ENCODE measurements at regions not wholly inside any gene's neighbourhood (a gene's known extent, or its start where the extent isn't known, plus 50 kb on each side); places are given as distances from the start of the nearest gene placed in this dataset.

DNA sequence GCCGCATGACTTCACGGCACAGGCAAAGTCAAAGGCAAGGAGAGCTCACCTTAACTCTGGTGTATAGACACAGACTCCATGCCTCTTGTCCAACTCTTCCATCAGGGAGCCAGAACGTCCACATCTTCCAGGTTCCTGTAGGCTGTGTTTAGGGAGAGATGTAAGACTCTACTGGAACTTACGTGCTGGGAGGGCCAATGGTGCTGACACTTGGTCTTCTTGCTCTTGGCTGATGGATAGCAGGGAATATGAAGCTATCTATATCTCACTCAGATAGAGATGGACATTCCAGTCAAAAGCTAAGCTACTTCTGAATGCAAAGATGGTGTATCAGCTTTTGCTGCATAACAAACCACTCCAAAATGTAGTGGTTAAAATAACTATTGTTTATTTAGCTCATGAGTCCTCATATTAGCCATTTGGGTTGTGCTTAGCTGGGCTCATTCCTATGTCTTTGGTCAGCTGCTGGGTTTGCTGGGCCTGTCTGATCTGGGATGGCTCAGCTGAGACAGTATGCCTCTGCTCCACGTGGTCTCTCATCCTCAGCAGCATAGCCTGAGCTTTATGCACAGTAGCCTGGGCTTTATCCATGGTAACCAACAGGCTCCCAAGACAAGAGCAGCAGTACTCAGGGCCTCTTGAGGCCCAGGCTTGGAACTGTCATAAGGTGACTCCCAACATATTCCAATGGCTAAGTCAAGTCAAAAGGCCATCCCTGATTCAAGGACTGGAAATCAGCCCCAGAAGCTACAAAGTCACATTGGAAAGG lies 111.6 kb downstream of the SNX5 start:
- no peak for DNase-seq

DNA sequence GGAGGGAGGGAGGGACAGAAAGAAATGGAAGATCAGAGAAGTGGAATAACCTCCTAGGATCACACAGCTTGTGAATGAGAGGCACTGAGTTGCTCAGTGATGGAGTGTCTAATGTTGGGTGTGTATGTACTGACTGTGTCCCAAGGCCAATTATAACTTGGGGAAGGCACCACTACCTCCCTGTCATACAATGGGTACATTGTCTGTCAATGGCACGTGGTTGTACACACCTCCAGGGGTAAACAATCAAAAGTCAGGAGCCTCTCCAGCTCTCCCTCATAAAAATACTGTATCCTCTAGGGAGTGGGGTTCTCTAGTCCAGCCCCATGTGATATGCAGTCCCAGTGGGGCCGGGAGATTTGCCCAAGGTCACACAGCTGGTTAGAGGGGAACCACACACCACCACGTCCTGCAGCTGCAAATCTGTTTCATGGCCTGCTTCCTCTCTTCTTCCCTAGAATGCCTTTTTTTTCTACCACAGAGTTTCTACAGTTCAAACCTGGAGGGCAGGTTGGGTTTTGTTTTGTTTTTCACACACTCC lies 112.5 kb downstream of the SNX5 start:
- no peak for DNase-seq

DNA sequence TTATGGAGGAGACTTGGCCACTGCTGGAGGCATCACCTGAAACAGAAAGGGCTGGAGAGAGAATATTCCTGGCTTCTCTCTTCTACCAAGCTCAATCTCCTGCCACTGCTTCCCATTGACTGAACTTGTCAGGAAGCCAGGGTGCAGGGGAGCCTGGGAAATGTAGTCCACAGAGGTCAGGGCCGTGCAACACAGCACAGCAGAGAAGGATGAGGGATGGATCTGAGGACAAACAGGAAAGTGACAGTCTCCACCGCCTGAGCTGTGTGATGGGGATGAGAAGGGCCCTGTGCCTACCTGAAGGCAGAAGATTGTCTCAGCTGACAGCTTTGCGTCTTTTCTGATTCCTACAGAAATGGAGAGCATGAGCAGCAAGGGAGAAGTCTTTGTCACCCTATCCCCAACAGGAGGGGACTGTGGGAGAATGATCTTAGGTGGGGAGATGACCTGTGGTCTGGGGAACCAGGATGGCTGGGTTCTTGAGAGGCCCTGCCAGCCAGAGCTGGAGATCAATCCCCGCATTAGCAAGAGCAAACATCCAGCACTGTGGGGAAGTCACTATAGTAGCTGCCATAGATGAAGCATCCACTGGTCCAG lies 114.2 kb downstream of the SNX5 start:
- peak; percentile 78 for DNase-seq

DNA sequence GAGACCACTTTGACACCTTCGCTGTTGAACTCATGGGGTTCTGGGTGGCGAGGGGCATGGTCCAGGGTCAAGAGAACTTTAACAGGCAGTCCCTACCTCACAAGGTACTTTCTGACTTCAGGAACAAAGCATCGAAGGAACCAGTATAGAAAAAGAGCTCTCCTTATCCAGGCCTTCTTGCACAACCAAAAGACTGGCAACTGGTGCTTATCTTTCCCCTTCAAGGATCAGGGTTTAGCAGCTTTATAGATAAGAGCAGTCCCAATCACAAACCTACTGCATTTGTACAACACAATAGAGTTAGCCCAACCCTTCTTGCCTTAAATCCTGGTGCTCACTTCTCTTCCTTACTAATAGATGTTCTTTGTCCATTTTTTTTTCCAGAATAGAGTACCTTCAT lies 116.3 kb downstream of the SNX5 start:
- DNase-seq, result no peak

DNA sequence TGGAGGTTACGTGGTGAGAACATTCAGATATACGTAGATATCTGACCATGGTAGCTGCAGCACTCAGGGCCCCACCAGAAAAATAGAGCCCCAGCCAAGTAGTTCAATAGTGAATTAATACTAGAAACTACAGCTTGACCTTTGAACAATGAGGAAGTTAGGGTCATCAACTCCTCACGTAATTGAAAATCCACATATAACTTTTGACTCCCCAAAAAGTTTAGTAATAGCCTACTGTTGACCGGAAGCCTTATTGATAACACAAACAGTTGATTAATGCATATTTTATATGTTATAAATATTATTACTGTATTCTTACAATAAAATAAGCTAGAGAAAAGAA lies 117.9 kb downstream of the SNX5 start:
- no peak for DNase-seq

DNA sequence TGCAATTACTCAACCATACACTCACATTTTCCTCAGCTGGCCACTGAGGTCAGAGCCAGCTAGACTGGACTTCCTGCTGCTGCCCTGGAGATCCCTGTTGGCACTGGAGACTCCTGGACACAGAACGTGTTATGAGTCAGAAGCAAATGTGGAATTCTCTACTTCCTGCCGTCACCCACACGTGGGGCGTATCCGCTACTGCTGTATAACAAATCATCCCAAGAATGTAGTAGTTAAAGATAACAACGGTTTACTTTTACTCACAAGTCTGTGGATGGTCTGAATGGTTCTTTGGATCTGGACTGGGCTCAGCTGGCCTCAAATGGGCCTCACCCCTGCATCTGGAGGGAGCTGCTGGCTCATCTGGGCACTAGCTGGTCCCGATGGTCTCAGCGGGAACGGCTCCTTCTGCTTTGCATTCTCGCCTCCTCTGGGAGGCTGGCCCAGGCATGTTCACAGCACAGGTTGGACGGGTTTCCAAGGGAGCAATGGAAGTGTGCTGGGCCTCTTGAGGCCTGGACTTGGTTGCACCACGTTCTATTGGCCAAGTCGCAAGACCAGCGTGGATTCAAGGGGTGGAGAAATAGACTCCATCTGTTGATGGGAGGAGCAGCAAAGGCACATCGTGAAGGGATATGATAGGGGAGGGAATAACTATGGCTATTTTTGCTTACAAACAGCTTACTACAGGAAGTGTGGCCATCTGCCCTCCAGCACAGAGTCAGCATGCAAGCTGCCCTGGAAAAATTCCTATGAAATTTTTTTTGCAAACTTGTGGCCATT lies 118.5 kb downstream of the SNX5 start:
- DNase-seq, result no peak

DNA sequence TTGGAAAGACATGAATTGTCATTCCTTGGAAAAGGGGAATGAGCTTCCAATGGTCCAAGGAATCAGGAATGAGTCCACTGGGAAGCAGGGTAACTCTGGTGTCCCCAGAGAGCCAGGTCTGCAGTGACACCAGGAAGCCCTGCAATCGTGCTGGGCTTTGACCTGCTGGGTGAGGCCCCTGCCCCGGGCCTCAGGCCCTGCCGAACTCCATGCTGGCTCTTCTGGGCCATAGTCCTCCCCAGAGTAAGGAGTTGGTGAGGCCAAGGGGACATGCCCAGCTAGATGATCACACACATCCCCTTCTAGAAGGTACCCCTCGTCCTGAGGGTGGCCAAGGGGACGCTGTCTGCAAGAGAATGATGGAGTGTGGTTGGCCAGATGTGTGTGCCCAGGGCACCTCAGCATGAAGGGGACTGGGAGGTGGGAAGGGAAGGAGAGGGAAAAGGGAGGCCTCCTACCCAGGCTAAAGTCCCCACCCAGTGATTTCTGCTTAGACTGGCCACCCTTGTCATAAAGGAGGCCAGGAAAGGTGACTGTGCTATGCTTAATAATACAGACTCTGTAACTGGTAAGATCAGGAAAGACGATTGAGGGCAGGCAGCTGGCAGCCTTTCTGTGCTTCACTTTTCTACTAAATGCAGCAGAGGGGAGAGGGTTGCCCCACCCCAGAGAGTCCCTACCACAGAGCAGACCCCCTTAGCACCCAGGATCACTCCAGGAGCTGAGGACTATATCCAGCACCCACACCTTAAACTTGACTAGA lies 119.3 kb downstream of the SNX5 start:
- DNase-seq, result no peak

DNA sequence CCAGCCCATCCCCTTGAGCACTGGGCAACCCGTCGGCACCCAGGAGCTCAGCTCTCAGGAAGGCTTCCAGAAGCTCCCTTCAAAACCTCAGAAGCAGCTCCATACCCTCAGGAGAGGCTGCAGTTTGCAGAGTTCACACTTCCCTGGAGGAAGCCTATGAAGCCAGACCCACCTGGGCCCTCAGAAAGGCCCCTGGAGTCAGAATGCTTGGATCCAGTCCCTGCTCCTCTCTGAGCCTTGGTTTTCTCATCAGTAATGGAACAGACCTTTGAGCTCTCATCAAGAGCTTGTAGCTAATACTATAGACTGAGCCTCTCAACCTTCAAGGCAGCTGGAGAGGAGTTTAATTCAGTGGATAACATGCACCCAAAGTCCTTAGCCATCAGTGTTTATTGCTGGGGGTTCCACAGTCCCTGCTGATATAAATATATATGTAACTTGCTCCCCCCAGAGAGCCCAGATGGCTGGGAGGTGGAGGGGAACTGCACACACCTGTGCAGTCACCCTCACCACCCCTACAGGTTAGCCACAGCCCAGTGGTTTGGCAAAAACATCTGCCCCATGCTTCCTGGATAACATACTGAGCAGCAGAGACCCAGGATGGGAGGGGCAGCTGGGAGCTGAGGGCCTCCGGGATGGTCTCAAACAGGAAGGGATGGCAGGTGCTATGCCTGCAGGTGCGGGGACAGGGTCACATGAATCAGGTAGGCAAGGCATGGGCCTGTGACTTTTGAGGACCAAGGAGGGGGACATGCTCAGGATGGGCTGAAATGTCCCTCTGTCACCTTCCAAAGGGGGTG lies 120.1 kb downstream of the SNX5 start:
- DNase-seq, result no peak

DNA sequence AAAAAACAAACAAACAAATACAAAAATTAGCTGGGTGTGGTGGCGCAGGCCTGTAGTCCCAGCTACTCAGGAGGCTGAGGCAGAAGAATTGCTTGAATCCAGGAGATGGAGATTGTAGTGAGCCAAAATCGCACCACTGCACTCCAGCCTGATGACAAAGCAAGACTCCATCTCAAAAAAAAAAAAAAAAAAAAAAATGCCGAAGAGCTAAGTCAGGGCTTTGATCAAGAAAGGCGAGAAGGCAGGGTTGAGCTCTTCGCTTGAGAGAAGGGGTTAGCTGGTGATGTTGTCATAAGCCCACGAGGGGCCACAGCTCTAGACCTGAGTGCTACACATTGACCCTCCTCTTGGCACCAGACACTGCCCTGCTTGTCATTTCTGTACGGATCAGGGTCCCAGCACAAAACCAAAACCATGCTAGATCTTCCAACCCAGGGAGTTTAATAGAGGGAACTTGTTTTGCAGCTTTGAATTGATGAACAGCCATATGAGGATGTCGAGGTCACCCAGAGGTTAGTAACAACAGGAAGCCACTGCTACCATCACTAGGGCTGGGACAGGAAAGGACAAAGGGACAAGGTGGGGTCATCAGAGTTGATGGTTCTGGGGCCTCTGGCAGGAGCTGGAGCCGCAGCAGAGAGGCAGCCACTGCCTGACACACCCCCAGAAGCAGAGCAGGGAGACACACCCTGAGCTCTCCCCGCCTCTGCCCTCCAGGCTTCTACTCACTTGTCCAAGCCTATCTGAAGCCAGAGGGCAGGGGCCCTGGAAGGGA lies 122.7 kb downstream of the SNX5 start:
- DNase-seq, result no peak

DNA sequence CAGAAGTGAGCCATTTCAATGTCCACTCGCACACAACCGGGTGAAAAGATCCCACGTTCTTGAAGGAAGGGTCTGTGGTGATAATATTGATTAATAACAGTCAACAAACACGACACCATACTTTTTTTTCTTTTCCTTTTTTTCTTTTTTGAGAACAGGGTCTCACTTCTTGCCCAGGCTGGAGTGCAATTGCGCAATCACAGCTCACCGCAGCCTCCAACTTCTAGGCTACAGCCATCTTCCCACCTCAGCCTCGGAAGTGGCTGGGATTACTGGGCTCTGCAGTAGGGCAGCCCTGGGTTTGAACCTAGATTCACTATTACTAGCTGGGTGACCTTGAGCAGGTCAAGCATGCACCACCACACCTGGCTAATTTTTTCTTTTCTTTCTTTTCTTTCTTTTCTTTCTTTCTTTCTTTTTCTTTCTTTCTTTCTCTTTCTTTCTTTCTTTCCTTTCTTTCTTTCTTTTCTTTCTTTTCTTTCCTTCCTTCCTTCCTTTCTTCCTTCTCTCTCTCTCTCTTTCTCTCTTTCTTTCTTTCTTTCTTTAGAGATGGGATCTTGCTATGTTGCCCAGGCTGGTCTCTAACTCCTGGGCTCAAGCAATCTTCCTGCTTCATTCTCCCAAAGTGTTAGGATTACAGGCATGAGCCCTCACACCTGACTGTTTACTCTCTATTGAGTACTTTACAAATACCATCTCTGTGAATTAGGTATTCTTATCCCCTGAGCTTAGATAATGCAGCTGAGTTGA lies 123.9 kb downstream of the SNX5 start:
- no peak for DNase-seq

DNA sequence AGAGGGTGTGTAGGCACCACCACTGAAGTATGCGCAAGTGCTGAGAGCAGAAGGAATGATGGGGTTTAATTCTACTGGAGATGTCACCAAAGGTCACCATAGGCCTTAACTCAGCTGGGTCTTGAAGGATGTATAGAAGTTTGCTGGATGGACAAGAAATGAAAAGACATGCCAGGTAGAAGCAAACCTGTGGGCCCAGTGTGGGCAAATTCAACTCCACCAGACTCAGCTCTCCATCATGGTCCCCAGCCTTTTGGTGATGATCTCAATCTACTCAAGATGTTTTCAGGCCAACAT lies 124.5 kb downstream of the SNX5 start:
- DNase-seq, result no peak

DNA sequence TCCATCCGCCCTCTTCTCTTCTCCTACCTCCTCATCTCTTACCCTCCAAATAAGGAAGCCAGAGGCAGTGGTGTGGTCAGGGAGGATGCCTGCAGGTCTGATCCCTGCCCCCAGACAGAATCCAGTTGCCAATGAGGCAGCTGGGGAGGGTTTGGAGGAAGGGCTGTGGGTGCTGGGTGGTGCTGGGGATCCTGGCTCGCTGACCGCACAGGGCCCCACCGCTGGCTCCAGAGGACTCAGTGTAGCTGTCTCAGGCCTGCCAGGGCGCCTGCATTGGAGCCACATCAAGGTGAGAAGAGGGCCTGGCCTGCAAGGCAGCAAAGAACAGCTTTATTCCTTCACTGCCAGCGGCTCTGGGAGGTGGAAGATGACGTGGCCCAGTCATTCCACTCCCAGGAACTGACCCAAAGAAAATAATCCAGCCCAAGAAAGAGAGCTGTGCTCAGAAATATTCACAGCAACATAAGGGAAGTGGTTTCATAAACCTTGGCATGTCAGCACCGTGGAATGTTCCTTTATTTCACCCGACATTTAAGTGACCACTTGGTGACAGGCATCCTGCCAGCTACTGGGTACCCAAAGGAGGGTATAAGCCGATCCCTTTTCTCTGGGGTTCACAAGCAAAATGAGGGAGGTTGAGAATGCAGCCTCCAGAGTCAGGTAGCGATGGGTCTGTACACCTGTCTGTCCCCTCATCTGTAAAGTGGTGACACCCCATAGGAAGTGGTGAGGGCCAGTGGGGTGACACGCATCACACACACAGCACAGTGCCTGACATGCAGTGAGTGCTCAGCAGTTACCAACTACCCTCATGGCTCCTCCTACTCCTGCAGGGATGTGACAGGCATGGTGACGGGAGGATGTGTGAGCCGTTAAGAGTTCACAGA lies 125.1 kb downstream of the SNX5 start:
- DNase-seq, result peak; percentile 86

DNA sequence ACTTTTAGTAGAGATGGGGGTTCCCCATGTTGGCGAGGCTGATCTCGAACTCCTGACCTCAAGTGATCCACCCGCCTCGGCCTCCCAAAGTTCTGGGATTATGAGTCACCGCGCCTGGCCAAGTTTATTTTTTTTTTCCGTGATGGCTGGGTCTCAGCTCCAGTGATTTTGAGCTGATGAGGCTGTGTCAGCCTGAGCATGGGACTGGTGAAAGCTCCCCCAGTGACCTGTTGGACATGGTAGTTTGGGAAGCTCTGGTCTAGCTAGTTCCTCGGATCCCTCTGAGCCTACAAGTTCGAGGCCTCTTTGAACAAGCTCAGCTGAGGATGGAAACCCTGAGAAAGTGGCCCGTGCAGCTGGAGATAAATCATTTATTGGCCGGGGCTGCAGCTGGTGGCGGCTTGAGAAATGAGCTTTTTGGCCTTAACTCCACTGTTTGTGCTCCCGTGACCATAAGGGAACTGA lies 126.8 kb downstream of the SNX5 start:
- peak; percentile 91 for DNase-seq

DNA sequence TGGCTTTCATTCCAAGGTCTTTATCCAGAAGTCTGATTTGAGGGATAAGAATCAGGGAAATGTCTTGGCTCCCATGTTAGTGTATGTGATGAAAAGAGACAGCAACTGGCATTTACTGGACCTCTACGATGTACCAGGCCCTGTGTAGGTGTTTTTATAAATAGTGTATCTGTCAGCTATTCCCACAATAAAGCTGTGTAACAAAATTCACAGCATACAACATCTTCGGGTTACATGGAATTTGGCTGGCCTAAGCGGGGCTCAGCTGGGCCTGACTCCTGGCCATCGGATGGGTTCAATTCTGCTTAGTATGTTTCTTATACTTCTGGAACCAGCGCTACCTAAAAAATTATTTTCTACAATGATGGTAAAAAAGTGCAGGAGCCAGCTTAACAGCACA lies 128.2 kb downstream of the SNX5 start:
- no peak for DNase-seq

DNA sequence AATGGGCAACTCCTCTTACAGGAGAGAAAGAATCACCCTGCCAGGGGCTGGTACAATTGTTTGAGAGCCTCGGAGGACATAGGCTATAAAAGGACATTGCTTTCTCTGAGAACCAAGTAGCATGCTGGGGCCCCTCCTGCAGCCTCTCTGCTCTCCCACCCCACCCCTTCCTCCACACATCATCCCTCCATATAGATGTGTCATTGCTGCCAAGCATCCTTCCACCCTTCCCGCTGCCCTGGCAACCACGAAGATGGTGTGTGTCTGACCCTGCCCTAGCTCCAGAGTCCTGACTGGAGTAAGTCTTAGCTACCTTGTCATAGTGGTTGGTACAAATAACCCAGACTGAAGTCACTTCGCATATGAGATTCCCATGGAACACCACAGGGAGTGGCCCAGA lies 129.7 kb downstream of the SNX5 start:
- no peak for DNase-seq

DNA sequence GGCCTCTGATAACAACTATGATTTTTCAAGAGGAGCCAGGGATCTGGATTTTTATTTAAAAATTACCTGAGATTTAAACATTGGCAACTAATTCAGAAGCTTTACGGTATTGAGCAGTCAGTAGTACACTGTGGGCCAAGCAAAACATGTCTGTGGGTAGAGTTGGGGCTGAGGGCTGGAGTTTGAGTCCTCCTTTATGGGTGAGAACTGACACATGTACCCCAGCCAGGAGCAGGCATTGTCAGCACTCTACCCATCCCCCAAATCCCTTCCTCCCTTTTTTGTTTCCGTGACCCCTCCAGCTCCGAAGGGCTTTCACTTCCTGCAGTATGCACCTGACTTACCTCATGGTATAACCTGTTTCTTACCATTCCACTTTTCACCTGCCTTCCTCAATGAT lies 131.4 kb downstream of the SNX5 start:
- DNase-seq, result no peak

DNA sequence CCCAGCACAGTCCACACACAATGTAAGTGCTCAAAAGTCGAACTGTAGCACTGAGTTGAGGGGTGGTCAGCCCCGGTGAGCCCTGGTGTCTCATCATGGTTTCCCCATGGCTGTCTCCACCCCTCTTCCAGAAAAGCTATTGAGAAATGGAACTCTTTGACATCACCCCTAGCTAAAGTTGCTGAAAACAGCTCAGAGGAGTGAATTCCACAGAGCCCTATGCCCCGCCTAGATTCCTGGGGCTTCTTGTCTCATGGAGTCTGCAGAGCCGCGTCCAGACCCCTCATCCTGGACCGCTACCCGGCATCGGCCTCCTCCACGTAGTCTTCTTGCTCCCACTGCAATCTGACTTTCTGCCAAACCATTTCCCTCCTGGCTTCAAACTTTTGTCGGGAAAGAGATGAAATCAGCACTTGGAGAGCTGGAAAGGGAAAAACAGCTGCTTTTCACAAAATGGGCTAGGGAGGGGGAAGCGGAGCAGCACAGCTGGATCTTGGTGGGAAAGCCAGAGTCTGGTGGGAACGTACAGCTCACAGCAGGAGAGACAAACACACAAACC lies 132.2 kb downstream of the SNX5 start:
- DNase-seq, result peak; percentile 96

DNA sequence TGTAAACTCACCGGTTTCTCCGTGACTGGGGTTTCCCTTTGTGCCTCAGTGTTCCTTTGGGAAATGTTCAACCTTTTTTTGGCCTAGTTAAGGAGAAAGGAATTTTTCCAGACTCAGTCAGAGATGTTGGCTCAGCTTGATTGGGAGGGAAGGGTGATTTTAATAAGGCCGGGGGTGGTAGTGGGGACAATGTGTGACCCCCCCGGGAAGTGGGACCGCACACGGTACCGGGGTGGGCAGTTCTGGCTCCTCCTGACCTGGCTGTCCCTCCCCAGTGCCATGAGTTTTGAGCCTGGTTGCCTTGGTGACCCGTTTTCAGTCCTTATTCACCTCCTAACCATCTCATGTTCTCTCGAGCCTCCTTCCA lies 132.7 kb downstream of the SNX5 start:
- no peak for DNase-seq

DNA sequence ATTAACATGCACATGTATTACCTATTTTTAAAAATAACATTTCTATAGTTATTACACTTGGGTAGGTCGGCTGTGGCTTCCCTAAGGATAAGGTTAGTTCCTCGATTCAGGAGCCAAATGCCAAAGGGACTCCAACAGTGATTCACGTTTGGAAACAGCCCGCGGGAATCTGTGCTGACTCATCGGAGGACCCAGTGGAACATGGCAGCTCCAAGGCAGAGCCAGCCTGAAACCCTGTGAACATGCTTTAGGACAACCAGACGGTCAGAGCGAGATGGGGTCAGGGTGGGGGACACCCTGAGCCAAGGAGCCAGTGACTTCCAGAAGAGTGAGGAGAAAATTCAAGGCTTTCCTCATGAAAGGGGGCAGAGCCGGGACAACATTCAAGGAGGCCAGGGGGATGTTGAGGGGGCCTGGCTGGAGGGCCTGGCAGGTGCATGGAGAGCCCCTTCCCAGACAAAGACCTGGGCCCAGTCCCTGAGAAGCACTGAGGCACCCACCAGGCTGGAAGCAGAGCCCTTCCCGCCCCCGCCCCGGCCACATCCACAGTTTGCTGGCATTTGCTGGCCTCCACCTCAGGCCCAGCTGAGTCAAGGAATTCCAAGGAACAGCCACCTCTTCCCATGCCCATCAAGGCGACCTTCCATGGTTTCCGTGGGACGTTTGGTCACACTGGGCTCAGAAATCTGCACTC lies 133.2 kb downstream of the SNX5 start:
- DNase-seq, result no peak
